ENCODE measurements at regions not wholly inside any gene's neighbourhood (a gene's known extent, or its start where the extent isn't known, plus 50 kb on each side); places are given as distances from the start of the nearest gene placed in this dataset.
"Not testable (repeated sequence)": the region's sequence is repeated elsewhere in the genome, so short reads cannot be mapped to it uniquely, and the experiment has no call there.

DNA sequence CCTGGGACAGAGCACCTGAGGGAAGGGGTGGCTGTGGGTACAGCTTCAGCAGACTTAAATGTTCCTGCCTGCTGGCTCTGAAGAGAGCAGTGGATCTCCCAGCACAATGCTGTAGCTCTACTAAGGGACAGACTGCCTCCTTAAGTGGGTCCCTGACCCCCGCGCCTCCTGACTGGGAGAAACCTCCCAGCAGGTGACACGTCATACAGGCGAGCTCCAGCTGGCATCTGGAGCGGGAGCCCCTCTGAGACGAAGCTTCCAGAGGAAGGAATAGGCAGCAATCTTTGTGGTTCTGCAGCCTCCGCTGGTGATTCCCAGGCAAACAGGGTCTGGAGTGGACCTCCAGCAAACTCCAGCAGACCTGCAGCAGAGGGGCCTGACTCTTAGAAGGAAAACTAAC is 944.9 kb downstream of the CDH8 start:
- TF ChIP-seq CTCF (IDR thresholded peaks at IDR 0.05); POLR2A (IDR thresholded peaks at IDR 0.05; ENCODE audit: low read length); CEBPB (IDR thresholded peaks at IDR 0.05): not testable (repeated sequence)
